RWPE2 (cell line): ENCODE measurements at regions not wholly inside any gene's neighbourhood (a gene's known extent, or its start where the extent isn't known, plus 50 kb on each side); places are given as distances from the start of the nearest gene placed in this dataset.

Experiments
- ATAC-seq: fragments of 200-7000 bp; cut with Tn5 transposase; 3 replicates; pipeline ENCODE4 v1.9.1; 2021; ENCODE audit warnings: low read depth
- DNase-seq: peaks from one replicate; pipeline ENCODE4 v3.0.0-alpha.2; 2020; ENCODE audit warnings: low spot score
- H3K27ac ChIP-seq: fragments of 450-650 bp; 2 replicates; pipeline ENCODE4 v1.5.1; 2017; ENCODE audit warnings: mild to moderate bottlenecking; ENCODE audit not compliant: poor library complexity, severe bottlenecking
- H3K27me3 ChIP-seq: fragments of 250-450 bp; sonication (Bioruptor Pico); 2 replicates; pipeline ENCODE4 v1.5.1; 2021; ENCODE audit warnings: mild to moderate bottlenecking, moderate library complexity; ENCODE audit not compliant: insufficient read depth, poor library complexity, severe bottlenecking
- H3K36me3 ChIP-seq: fragments of 250-450 bp; sonication (Bioruptor Pico); 2 replicates; pipeline ENCODE4 v1.5.1; 2020; ENCODE audit warnings: low read depth, mild to moderate bottlenecking, moderate library complexity
- H3K4me1 ChIP-seq: fragments of 250-450 bp; sonication (Bioruptor Pico); 2 replicates; pipeline ENCODE4 v1.5.1; 2021; ENCODE audit warnings: mild to moderate bottlenecking, moderate library complexity; ENCODE audit not compliant: insufficient read depth, poor library complexity, severe bottlenecking
- H3K4me3 ChIP-seq: fragments of 250-450 bp; sonication (Bioruptor Pico); 2 replicates; pipeline ENCODE4 v1.5.1; 2021; ENCODE audit warnings: mild to moderate bottlenecking, moderate library complexity; ENCODE audit not compliant: severe bottlenecking
- H3K9me3 ChIP-seq: fragments of 250-450 bp; sonication (Bioruptor Pico); 2 replicates; pipeline ENCODE4 v1.5.1; 2021; ENCODE audit warnings: mild to moderate bottlenecking, moderate library complexity; ENCODE audit not compliant: severe bottlenecking
- CTCF ChIP-seq: fragments of 450-650 bp; IDR thresholded peaks from one replicate; pipeline ENCODE4 v1.5.1; 2017; ENCODE audit warnings: mild to moderate bottlenecking, moderate library complexity; ENCODE audit not compliant: poor library complexity, severe bottlenecking

DNA sequence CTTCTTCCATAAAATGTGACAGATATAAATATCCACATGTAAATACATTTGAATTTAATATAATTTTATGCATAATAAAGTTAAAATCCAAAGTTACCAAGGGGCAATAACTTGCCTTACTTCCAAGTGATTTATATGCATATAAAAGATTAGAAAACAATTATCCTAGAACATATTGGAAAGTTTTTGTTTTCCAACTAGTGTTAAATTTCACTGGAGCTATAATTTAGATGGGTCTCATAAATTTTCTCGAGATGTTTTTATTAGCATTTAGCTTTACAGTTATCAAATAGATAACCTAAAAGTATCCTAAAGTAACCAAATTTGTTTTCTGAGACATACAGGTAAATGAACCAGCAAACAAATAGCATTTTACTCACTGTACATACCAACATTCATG lies 225.3 kb downstream of the SPRY2 start:
- no peak overlapping the region for H3K27ac ChIP-seq
- no peaks in the 10 kb centered on the region for H3K36me3 ChIP-seq
- ATAC-seq (no peak), DNase-seq (no peak)
- no peak for TF ChIP-seq CTCF
- H3K9me3 ChIP-seq = no peaks in the 10 kb centered on the region
- H3K27me3 ChIP-seq = no peaks in the 10 kb centered on the region
- H3K4me1 ChIP-seq = peaks cover 4% of the 10 kb centered on the region
- no peak overlapping the region for H3K4me3 ChIP-seq

GRCh38 chr13:80113714-80114454 lies 227.0 kb downstream of the SPRY2 start:
- no peak for ATAC-seq
- no peak overlapping the region for H3K4me3 ChIP-seq
- H3K36me3 ChIP-seq = no peaks in the 10 kb centered on the region
- H3K9me3 ChIP-seq = no peaks in the 10 kb centered on the region
- peaks cover 4% of the 10 kb centered on the region for H3K4me1 ChIP-seq
- TF ChIP-seq CTCF = no peak
- H3K27me3 ChIP-seq = no peaks in the 10 kb centered on the region
- DNase-seq = no peak
- no peak overlapping the region for H3K27ac ChIP-seq

GRCh38 chr13:80109303-80109702 lies 231.6 kb downstream of the SPRY2 start:
- no peak for ATAC-seq
- Histone ChIP-seq H3K4me3 (no peak overlapping the region), H3K4me1 (no peaks in the 10 kb centered on the region), H3K27me3 (no peaks in the 10 kb centered on the region), H3K9me3 (no peaks in the 10 kb centered on the region), H3K27ac (no peak overlapping the region), H3K36me3 (no peaks in the 10 kb centered on the region)
- no peak for TF ChIP-seq CTCF
- DNase-seq = no peak

- Histone ChIP-seq H3K9me3 (no peaks in the 10 kb centered on the region), H3K27me3 (no peaks in the 10 kb centered on the region), H3K4me3 (no peak overlapping the region), H3K27ac (no peak overlapping the region), H3K36me3 (no peaks in the 10 kb centered on the region), H3K4me1 (no peaks in the 10 kb centered on the region)
- DNase-seq = no peak
- TF ChIP-seq CTCF = no peak
- no peak for ATAC-seq
These were observed 235.6 kb downstream of the SPRY2 start for GRCh38 chr13:80105350-80105749.

GRCh38 chr13:80101040-80101439 lies 239.9 kb downstream of the SPRY2 start:
- Histone ChIP-seq H3K4me1 (no peaks in the 10 kb centered on the region), H3K4me3 (no peak overlapping the region), H3K36me3 (no peaks in the 10 kb centered on the region), H3K27me3 (no peaks in the 10 kb centered on the region), H3K9me3 (no peaks in the 10 kb centered on the region), H3K27ac (no peak overlapping the region)
- ATAC-seq (no peak), DNase-seq (no peak)
- TF ChIP-seq CTCF = no peak
